LoVo (cell line): ENCODE measurements at regions not wholly inside any gene's neighbourhood (a gene's known extent, or its start where the extent isn't known, plus 50 kb on each side); places are given as distances from the start of the nearest gene placed in this dataset.

Source experiments
- DNase-seq: peaks from one replicate; pipeline ENCODE4 v3.0.0-alpha.2; 2016; ENCODE audit warnings: low spot score

DNA sequence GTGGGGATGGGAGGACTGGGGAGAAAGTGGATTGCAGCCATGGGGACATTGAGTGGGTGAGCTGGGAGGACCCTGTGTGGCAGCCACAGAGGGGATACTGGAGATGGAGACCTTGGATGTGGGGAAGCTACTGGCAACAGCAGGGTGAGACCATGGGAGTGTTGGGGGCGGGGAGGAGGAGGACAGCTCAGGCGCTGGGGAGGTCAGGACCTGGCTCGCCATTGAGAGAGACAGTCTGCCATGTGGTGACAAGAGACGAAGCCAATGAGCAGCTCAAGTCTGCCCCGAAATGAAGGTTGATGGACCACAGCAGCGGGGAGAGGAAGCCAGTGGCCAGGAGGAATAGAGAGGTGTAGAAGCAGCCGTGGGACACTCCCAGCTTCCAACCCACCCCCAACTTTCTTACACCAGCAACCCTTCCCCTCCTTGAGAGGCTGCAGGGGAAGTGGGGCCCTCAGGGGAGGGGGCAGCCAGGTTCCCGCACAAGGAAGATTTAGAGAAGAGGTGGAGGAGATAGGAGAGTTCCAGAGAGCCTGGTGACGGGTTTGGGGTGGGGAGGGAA lies 118.1 kb downstream of the ASB7 start:
- no peak for DNase-seq

DNA sequence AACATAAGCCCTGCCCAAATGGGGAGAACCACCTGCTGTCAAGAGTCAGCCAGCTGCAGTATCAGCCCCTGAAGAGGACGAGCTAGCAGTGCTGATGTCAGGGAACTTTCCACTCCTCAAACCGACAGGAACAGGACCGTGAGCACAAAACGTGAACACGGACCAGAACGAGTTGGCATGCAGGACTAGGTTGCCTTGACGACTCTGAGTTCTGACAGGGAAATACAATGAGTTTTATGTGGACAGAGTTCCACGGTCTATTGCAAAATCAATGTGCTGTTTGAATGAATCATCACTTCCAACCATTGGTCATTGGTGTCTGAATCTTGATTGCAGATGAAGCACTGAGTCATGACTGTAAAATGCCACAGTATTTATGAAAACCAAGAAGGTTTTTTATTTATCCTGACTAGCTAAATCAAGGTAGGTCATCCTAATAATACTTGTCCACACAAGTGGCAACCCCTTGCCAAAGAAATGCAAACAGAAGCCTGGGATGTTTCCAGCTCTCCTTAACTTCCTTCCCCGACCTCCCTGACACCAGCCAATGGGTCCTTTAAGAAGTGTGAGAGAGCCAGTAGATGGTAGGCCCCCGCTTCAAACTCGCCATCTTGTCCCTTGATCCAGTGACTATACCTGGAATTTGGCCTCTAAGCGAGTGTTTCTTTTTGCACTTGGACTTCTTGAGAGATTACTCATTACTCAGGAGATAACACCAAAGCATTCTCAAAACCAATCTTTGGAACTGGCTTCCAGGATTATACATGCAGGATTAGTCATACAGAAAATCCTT lies 119.6 kb downstream of the ASB7 start:
- peak; percentile 98 for DNase-seq

DNA sequence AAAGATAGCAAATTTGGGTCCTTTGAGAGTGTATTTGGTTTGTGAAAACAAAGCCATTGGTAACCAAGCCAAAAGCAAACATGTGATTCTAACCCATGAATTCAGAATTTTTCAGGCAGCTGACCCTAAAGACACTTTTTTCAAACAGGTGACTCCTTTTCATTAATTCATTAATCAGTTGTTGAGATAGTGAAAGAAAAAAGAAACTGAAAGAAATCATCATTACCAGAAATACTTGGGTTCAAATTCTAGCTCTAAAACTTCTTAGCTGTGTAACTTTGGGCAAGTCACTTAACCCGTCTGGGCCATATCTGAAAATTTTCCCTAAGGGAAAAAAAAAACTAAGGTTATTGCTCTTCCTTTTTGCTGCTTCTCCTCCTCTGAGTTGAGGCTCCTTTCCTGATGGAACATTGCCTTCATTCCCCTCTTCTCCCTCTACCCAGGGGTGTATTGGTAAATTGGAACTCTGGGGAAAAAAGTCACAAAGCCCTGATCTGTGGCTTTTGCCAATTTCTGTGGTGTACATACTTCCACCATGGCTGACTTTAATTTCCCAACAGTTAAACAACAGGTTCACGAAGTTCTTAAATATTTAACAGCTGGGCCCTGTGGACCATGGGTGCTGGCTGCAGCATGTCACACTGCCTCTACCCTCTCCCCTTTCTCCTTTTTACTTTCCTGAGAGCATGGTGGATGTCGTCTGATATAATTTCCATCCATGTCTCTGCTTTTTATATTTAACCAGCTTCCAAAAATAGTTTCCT lies 120.3 kb downstream of the ASB7 start:
- DNase-seq = peak; percentile 32

DNA sequence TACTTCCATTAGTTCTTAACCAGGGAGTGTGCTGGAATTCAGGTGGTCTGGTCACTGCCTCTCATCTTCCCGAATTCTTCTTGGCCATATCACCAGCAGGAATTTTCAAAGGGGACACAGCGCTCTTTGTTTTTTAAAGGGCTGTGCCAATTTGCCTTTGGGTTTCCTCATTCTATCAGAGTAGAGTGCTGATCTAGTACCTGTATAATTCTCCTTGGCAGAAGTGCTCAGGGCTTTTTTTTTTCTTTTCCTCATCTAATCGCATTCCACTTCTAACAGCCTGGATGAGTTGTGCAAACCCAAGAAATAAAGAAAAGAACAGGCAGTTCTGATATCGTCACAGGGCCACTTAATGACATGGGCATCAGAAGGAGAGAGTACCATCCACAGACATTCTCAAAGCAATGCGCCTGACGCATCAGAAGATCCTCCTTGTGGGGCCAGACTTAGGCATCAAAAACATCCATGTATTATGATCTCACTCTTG lies 121.0 kb downstream of the ASB7 start:
- DNase-seq = peak; percentile 83

GRCh38 chr15:100725121-100726069 lies 123.0 kb downstream of the ASB7 start:
- no peak for DNase-seq

GRCh38 chr15:100726070-100726420 lies 123.7 kb downstream of the ASB7 start:
- no peak for DNase-seq

DNA sequence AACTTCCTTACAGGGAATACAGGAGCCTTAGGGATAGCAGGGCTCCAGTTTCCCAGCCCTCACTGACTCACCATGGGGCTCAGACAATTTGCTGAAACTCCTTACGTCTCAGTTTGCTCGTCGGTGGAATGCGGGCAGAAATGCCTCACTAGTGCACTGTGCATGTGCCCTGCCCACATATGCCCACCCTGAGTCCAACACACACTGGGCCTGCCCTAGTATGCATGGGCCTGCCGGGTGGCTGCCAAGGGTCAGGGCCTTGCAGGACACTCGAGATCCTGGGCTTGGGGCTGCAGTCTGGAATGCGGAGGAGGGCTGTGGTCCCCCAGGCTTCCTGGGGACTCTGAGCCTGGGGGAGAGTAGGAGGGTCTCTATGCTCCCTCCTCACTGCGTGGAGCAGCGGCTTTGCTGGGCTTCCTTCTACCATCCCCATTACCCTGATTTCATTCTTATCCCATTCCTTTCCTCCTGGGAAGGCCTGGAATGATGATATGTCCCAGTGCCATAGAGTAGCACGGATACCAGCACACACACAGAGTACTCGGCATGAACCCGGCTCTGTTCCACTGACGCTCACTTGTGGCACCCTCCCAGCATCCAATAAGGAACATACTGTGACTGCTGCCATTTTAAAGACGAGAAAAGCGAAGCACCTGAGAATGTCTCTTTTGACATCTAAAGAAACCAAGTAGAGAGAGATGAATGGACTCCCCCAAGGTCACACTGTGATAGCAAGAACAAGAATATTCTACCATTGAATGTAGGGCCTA lies 124.2 kb downstream of the ASB7 start:
- no peak for DNase-seq

DNA sequence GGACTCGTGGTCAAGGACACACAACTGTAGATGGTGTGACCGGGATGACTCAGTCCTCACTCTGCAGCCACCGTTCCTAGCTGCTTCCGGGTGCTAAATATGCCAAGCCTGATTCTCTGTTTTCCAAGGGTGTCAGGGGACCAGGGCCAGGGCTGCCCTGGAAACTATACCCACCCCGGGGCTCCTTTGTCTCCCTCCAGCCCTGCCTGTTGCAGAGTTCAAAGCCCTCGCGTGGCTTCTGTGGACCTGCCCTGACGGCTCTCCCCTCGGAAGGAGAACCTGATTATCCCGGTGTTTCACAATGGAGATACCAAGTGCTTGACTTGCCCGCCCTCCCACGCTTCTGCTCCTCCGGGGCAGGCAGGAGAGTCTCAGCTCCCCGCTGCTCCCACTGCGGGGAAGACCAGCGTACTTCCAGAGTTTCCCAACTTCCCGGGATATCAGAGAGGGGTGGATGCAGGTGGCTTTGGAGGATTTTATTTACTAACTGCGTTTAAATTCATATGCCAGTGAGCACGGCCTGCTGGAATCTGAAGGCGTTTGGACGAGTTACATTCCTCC lies 125.0 kb downstream of the ASB7 start:
- DNase-seq = no peak

GRCh38 chr15:100728371-100729201 lies 126.2 kb downstream of the ASB7 start:
- no peak for DNase-seq

- DNase-seq = no peak
These were observed 127.1 kb downstream of the ASB7 start for GRCh38 chr15:100729461-100729860.

DNA sequence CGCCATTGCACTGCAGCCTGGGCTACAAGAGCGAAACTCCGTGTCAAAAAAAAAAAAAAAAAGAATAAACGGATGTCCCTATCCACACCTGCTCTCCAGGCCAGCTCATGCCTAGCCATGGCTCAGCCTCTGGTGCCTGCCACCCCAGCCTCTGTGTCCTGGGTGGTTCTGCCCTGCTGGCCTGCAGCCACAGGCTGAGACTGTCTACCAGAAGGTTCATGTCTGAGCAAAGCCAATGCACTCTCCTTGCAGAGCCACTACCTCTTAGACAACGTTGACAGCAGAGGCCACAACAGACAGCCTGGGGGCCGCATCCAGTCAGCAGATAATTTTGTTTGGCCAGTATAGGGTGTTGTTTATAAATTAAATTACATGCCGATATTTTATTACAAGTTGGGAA lies 127.7 kb downstream of the ASB7 start:
- no peak for DNase-seq

GRCh38 chr15:100730655-100731266 lies 128.4 kb downstream of the ASB7 start:
- no peak for DNase-seq

DNA sequence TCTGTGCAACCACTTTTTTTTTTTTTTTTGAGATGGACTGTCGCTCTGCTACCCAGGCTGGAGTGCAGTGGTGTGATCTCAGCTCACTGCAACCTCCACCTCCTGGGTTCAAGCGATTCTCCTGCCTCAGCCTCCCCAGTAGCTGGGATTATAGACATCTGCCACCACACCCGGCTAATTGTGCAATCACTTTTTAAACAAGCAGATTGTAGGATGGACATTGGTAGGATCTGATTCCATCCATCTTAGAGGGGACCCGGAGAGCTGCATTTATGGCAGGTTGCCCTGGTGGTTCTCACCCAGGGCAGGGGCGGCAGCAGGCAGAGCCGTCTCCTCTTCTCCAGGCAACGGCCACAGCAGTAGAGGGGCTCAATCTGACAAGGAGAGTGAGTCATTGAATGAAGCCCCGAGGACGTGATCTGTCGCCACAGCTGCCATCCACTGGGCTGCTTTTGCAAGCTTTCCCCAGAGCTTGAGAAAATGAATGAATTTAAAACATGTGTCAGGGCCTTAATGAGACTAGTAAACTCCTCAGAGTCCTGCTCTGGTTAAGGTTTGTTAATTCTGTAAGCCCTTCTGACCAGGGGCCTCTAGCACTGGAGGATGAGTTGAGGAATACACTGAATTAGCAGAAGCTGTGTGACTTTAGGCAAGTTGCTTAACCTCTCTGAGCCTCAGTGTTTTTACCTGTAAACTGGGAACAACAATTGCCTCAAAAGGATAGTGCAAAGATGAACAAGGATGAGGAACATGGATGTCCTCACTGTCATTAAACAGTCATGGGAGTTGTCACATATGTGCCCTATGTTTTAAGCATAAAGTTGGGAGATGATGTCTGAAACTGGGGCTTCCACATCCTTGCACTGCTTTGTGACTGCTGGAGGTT lies 129.1 kb downstream of the ASB7 start:
- no peak for DNase-seq

DNA sequence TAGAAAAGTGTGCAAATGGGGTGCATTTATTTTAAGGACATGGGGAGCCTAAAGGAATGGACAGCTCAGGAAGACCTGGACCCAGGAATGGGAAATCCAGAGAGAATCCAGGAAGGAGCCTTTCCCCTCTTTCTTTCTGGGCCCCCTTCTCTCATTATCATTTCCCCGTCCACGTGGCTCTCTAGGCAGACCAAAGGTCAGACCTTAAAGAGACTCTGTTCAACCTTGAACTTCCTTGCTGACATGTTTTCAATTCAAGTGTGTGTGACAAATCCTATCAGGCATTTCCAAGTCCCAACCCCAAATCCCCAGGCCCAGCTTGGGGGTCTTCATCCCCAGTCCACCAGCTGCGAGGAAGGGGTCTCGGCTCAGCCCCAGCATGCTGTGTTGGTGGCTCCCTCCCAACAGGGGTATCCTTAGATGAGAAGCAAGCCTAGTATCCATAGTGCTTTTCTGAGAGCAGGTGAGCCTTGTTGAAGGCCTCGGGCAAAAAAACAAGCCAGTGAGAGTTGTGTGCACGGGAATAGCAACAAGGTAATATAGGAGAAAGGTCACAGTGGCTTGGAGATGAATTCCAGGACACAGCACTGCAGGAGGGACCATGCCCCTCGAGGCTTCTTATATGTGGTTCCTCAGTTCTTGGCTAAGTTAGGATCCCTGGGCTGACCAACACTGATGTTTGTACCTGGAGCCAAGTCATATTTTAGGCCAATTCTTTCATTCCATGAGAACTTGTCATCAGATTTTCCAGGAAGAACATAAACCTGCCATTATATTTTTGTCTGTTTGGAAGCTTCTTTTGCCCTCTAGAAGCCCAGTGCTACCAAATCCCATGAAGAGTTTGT lies 130.0 kb downstream of the ASB7 start:
- peak; percentile 72 for DNase-seq

GRCh38 chr15:100733101-100733842 lies 130.9 kb downstream of the ASB7 start:
- DNase-seq = peak; percentile 75

DNA sequence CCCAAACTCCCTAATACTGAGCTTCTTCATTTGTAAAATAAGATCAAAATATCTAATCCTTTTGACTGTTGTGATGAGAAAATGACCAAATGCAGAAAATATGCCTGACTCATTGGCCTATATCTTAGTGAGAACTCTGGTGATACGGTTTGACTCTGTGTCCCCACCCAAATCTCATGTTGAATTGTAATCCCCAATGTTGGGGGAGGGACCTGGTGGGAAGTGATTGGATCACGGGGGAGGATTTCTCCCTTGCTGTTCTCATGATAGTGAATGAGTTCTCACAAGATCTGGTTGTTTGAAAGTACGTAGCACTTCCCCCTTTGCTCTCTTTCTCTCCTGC lies 131.4 kb downstream of the ASB7 start:
- DNase-seq = peak; percentile 34

DNA sequence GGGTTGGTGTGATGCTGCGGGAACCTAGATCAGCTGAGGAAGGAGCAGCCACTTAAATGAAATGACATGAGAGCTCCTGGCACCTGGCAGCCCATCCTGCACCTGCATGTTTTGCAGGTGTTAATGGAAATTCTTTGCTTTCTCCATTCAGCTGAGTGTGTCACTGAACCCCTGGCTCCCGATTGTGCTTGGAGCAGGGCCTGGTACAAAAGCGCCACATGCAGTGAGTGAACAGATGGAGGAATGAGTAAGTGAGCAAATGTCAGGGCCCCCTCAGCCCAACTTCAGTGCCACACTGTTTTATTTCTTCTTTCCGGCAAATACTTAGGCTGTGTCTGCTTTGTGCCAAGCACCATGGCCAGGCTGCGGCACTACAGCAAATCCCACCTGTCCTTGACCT lies 132.2 kb downstream of the ASB7 start:
- no peak for DNase-seq
